ENCODE measurements at regions not wholly inside any gene's neighbourhood (a gene's known extent, or its start where the extent isn't known, plus 50 kb on each side); places are given as distances from the start of the nearest gene placed in this dataset.

DNA sequence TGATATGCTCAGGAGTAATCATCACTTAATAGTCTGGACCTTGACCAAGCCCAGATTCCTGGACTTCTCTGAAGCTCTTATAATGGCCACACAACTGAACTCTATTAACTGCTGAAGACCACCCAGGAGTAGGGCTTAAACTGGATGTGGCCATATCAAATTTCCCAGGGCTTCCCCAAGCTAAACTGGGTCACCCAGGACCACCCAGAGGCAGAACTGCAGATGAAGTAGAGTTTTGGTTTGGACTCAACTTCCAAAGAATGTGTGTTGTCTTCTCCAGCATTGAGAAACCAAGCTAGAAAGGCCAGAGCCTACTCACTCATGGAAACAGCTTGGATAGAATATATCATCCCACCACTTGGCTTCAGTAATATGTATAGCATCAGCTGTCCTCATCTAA, 358.2 kb upstream of the MEOX2 start:
- DNase-seq = no peak

DNA sequence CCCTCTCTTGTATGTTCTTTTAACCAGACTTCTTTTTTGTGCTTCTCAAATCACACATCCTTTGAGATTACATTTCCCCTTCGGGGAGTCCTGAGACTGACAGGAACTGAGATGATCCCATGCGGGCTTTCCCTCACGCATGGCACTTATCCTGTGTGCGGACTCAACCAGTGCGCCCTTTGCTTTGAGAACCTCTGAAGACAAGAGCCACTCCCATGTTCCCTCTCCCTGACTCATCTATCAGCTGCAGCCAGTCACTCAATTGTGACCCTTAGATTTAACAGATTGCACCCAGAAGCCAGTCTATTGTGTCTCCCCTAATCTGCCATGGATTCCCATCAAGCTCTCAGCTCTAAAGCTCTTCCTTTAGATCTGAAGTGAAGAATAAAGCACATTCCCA, 353.9 kb upstream of the MEOX2 start:
- no peak for DNase-seq

DNA sequence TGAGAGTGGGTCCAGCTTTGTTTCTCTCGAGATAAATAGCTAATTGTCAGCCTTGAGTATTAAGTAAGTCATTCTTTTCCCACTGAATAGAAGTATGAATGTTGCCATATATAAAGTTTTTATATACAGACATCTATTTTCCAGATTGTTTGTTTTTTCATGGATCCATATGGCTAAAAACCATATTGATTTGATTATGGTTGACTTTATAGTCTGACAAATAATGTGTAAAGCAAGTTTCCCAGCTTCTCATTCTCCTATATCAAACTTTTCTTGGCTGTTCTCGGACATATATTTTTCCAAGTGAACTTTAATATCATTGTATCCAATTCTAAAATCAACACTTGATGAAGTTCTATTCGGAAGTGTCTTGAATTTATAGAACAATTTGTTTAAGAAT, 352.4 kb upstream of the MEOX2 start:
- no peak for DNase-seq

DNA sequence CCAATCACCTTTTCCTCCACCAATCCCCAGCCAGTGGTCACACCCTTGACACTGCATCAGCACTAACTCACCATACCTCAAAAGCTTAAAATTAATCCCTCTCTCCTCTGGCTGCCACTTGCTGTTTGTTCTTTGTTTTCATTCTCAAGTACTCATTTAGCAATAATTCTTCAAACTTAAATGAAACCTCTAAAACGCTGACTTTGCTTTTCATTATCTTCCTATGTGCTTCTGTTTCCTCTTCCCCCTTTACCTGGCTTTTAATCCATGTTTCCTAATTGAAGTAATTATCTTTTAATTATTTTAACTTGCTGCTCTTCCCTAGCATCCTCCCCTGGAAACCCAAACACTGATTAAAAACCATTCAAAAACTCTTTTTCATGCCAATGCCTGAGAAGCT, 348.9 kb upstream of the MEOX2 start:
- DNase-seq = no peak

DNA sequence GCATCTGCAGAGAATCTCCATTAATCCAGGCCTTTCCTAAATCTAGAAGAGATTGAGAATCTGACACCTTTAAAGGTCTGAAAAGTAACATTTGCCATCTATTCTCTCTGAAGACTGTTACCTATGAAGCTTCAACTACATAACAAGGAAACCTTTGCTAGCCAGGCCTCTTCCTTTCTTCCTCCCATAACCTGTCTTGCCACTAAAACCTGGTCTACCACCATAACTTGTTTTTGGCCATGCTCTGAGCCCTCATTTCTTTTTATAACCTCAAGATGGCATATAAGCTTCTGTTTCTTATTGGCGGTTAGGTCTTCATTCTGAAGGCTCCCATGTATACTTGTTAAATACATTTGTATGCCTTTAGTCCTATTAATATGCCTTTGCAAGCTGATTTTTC, 348.4 kb upstream of the MEOX2 start:
- no peak for DNase-seq

DNA sequence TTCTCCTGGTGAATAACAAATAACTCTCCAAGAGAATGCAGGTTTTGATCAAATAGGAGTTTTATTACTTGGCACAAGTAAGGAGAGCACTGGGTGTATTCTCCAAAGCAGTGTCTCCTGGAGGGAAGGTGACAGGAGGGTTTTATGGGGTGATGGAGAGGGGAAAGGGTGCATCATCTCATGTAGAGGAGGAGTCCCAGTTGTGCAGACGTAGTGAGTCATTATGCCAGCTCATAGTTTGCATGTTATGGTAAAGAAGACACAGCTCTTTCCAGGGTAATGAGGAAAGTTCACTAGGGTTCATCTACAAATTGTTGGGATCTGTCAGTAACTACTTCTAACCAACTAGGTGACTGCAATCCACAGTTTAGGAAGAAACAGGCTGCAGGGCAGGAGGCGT, 347.9 kb upstream of the MEOX2 start:
- no peak for DNase-seq

DNA sequence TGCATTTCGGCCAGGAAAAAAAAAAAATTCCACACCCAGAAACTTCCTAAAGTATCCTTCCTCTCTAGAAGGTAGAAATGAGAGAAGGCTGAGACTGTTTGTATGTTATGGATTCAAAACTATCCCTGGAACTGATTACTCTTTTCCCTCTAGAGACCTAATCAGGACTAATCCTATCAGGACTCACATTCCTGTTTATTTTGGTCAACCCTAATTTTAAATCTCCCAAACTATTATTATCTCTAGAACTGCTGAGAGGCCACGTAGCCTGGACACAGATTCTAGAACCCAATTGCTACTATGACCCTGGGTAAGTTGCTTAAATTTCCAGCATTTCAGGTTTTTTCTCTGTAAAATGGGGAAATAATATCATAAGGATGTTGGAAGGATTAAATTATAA, 346.8 kb upstream of the MEOX2 start:
- no peak for DNase-seq

DNA sequence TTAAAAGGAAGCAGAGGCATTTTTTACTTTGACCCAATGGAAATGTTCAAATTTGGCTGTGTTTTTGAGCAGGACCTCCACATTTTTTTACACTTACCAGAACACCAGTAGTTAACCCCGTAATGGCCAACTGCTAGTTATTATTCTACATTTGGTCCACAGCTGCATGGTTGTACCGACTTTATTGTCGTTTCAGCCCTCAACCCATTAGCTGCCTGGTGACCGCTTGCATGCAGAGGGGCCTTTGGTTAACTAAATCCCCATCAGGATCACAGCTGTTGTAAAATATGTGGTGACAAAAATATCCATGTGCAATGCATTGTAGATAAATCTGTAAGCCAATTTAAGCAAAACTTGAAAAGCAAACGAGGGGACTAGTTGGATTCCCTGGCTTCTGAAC, 342.2 kb upstream of the MEOX2 start:
- no peak for DNase-seq

DNA sequence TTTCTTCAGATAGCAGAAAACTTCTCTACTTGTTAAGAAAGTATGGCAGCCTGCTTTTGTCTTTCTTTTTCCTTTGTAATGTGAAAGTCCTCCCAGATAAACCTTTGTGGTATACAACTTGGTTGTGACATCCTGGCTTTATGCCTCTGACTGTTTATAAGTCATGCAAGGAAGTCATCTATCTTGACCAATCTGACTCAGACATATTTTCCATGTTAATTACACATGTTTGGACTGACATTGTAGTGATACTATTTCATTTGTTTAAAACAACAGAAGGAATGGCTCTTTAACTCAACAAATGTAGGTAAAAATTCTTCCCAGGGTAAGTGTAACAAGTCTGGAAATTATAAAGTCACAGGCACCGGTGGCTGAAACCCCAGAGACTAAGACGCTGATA, 341.6 kb upstream of the MEOX2 start:
- no peak for DNase-seq

DNA sequence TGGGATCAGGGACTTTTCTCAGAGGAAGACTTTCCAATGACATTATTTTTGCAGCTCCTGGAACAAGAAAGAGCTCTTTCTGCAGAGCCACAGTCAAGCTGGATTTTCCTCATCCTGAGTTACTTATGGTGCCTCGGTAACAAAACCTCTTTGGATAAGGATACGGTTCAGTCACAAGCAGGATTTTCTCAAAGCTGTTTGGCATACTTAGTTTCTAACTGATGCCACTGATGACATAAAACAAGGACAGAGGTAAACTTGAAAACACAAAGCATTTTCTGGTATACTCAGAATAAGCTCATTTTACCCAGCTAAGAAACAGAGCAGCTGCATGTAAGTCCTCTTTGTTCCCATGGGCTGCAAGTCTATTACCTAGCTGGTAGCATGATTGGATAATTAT, 340.9 kb upstream of the MEOX2 start:
- DNase-seq = no peak

DNA sequence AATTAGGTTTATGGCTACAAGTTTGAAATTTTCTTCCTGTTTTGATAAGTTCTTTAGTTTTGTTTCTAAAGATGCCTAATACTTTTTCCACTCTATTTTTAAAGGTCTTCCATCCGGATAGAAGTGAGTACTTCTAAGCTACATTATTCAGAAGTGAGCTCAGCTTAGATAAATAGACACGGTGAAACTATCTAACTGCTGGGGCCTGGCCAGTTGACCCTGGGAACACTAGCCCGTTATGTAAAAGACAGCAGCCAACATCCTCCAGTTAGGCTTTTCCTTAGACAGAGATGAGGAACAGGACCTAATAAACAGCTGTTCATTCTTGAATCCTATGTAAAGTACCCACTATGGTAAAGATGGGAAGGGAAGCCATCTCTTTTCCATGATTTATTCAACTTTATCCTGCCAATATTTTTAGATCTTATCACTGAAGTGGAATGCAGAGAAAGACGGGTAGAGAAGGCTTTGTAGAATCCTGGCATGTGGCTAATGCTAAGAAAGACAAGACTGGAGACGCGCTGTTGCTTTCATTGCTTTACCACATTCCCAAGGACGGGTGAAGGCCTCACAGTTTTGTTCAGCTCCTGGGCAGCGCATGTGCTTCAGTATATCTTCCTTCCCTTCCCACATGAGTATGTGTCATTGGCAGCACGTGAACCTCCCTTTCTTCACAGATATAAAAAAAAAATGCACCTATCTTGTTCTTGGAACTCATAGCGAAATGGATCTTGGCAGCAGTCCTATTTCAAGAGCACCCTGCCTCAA, 340.0 kb upstream of the MEOX2 start:
- DNase-seq = no peak

DNA sequence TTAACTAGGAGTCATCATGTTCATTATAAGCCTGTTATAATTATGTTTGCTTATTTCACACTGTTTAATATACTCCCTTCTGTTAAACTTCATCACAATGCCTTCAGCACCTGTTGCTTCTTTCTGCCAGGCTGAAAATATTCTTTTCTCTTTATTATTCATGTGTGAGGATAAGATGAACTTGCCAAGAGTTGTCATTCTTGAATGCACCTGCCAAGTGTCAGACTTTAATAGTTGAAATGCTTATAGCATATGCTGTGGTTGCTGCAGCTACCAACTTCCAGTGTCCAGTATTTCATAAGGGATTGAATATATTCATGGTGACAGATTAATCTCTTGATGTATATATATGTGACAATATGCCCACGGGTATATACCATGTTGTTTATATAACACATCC, 339.2 kb upstream of the MEOX2 start:
- DNase-seq = no peak

DNA sequence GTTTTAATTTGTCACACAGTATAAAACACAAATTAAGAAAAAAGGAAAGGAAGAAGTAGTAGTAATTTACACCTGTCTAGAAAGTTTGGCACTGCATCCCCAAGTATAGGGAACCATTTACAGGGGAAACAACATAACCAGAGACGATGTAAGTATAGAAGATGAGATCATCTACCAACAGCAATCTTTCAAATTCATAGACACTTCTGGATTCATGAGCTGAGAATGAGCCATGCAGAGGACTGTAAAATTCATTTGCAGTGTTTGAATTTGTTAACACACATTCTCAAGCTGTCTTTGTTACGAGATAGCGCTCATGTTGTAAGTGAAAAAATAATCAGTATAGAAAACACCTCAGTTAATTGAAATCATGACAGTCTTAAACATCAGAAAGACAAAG, 337.0 kb upstream of the MEOX2 start:
- DNase-seq = no peak

DNA sequence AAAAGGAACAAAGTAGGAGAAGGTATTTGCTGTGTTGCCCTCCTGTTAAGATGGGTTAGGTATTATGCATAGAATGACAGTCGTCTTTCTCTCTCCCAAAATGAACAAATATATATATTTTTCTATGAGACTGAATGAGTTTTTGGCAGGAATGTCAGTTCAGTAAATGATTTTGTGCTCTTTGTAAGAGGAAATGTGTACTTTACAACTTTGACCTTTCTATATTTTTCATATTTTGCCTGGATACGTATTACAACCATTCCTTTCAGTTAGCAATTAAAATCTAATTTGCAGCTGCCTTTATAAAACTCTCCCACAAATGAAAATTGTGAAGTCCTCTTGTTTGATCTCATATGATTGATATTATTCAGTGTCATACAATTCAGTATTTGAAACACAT, 336.6 kb upstream of the MEOX2 start:
- DNase-seq = no peak

DNA sequence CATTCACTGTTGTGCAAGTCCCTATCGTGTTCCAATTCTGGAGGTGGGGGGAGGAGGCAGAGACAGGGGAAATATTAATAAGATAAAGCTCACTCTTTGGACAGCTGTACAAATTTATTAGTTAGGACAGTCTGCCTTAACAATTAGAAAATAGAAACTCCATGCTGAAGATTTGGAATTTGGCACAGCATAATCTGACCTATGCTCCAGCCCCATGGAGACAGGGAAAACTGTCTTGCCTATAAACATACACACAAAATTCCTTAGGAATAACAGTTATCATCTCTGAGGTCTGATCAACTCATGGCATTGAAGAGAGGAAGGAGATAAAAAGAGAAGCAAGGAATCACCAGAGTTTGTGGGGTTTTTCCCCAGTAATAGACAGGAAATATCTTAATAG, 335.4 kb upstream of the MEOX2 start:
- DNase-seq = no peak

DNA sequence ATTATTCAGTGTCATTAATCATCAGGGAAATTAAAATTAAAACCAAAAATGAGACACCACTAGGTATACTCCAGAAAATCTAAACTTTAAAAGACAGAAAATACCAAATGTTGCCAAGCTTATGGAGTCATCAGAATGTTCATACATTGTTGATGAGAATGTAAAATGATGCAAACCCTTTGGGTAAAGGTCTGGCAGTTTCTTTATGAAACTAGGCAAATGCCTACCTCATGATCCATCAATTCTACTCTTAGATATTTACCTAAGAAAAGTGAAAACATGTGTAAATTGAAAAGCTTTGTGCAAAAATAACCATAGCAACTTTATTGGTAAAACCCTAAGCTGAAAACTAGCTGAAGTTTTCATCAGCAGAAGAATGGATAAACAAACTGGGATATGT, 329.5 kb upstream of the MEOX2 start:
- no peak for DNase-seq

DNA sequence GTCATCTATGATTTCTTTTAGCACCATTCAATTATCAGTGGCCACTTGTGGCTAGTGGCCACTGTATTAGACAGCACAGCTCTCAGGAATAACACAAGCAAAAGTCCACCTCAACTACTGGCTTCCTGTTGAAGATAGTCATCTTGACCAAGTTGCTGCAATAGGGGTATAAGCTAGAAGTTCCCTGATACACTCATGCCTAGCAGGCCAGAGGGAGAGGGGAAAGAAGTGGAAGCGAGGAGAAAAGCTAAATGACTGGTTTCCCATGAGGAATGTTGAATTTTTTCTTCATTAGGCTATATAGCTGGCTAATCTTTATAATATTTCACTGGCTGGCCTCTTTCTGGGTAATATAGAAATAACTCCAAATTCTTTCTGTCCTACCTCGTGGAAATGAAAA, 327.5 kb upstream of the MEOX2 start:
- DNase-seq = no peak

DNA sequence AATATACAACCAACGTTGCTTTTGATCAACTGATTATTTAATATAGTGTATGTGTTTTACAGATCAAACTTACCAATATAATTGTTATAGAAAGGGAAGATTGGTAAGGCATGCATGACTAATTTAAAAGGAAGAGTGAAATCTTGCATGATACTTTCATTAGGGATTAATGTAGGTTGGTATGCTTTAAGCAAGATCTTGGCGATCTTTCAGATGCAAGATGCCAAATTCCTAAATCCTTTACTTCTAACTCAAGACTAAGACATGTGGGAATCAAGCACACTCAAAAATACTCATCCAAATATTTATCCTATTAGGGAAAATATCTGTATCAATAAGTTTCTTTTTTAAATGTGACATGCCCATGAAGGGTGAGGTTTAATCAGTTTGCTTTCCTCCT, 321.4 kb upstream of the MEOX2 start:
- DNase-seq = no peak

DNA sequence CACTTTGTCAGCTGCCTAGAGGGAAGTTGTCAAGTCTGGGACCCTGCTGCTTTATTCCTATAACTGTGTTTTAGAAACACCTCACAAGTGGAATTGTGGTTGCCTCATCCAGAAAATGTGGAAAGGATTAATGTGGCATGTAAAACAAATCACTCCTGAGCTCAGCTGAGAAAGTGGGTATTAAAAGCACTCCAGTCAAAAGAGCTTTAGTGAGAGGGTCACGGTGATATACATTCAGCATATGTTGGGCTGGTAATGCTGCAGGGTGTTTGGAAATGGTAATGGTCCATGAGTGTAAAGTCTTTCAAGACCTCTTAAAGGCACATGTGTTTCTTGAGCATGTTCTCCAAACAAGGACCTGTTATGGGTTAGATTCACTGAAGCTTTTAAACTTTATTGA, 318.2 kb upstream of the MEOX2 start:
- no peak for DNase-seq

DNA sequence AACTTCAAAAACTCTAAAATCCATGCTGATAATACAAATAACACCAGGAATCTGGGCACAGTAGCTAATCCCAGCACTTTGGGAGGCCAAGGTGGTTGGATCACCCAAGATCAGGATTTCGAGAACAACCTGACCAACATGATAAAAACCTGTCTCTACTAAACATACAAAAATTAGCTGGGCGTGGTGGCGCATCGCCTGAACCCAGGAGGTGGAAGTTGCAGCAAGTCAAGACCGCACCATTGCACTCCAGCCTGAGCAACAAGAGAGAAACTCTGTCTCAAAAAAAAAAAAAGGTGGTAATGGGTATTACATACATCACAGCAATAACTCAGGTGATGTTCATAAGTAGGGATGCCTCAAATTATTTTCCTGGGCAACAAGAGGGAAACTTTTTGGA, 315.0 kb upstream of the MEOX2 start:
- DNase-seq = no peak

DNA sequence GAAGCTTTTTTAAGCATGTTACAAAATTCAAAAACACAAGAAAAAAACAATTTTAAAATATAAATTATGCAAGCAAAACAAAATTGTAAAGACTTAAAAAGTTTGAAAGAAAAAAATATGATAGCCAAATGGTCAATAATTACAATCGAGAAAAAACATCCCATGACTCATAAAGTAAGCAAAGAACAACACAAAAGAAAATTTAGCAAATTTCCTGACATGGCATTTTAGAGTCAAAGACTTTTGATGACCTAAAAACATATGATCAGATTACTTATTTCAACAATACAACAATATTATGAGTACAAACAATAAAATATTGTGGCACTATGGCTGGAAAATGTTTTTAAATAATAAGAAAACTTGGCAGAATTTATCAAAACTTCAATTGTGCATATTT, 312.1 kb upstream of the MEOX2 start:
- no peak for DNase-seq

DNA sequence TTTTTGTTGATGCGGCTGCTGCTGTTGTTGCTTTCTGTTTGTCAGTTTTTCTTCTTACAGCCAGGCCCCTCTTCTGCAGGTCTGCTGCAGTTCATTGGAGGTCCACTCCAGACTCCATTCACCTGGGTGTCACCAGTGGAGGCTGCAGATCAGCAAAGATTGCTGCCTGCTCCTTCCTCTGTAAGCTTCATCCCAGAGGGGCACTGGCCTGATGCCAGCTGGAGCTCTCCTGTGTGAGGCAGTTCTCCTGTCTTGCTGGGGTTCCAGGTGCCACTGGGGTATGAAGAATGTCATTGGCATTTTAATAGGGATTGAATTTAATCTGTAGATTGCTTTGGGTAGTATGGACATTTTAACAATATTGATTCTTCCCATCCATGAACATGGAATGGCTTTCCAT, 308.5 kb upstream of the MEOX2 start:
- DNase-seq = no peak

DNA sequence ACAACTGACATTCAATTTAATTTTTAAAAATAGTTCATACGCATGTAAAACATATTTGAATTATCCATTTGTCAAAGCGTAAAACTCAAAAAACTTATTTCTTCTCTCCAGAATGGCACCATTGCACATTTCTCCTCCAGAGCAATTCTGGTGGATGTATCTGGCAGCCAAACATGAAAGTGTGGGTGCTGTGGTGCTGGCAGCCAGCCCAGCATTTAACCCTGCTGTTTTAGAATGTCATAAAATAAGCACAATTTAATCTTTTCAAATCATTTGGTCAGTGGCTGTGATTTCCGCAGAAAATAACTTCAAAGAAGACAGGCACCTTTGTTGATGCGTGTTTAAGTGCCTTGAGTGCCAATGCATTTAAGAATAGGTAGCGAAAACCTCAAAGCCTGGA, 302.7 kb upstream of the MEOX2 start:
- no peak for DNase-seq

DNA sequence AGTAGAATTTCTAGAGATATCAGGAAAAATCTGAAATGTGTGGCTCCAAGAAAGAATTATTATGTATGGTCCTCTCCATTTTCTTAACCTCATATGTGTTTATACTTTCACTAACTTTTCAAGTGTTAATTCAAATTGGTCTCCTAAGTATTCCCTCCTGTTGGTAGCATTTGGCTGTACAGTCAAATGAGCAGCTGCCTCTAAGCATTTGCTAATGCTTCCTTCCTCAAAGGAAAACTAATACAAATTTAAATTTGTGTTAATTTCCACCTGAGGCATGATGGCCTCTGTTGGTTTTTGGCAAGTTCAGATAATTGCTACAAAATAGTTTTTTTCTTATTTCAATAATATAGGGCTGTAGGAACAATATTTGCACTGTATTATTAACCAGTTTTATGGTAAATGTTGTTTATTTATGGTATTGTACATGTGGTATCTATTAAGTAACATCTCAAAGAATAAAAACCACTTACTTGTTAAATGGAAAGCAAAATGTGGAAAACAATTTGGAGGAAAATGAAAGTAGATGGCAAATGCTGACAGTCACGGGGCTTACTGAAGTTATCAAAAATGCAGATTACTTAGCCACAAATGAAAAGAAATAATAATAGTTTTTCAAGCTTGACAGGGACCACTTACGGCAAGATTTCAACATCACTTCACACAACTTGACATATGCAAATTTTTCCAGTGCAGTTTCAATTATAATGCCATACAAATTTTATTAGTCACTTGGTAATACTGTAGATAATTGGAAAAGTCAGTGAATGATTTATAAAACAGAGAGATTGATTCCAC, 299.3 kb upstream of the MEOX2 start:
- DNase-seq = no peak

DNA sequence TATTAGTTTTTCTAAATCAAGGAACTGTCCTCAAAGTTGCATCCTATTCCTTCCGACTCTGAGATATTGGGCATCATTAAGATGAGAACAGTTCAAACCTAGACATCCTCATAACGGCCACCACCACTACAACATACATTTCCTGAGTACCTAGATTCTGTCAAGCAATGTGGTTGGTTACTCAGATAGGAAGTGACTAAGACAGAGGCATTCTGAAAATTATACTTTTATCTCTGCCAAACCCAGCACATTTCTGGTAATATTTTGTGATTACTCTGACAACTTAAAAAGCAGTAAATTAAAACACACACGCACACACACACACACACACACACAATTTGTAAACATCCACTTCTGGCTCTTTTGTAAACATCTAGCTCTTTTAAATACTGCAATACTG, 291.2 kb upstream of the MEOX2 start:
- peak; percentile 15 for DNase-seq

Data from activated CD4-positive, alpha-beta T cell treated with anti-CD3 and anti-CD28 coated beads, Interleukin-10, Interleukin-2, amounts not matched to agents 100 ng/mL and 50 ng/mL, durations not matched to agents 16 hours and 8 hours (primary cell).